ENCODE measurements at regions not wholly inside any gene's neighbourhood (a gene's known extent, or its start where the extent isn't known, plus 50 kb on each side); places are given as distances from the start of the nearest gene placed in this dataset.
"Not testable (repeated sequence)": the region's sequence is repeated elsewhere in the genome, so short reads cannot be mapped to it uniquely, and the experiment has no call there.

DNA sequence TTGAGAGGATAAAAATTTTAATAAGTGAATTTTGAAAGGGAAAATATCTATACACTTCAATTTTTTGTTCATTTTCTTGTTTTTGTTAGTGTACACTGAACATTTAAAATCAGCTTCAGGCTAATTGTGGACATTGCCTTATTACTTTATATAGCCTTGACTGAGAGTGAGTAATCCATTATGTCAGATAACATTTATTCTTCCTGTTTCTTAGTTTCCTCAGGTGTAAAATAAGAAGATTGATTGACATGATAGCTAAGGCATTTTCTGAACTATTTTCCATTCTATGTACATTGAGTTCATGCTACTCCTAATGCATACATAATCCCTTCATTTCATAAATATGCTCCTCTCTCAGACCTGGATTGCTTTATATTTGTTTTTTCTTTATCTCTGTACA lies 607.3 kb upstream of the AADAT start:
- H2AFZ ChIP-seq = no peak overlapping the region
- H3K4me3 ChIP-seq (ENCODE audit: low read depth, low read length) = no peak overlapping the region
- no peaks in the 10 kb centered on the region for H3K79me2 ChIP-seq
- H3K27ac ChIP-seq = no peak overlapping the region
- H3K27me3 ChIP-seq (ENCODE audit: control insufficient read depth, insufficient read depth, low read length) = no peaks in the 10 kb centered on the region
- no peaks in the 10 kb centered on the region for H3K9me3 ChIP-seq (ENCODE audit: control insufficient read depth, low read length)
- no peaks in the 10 kb centered on the region for H3K4me1 ChIP-seq
- TF ChIP-seq, protein P1, sequence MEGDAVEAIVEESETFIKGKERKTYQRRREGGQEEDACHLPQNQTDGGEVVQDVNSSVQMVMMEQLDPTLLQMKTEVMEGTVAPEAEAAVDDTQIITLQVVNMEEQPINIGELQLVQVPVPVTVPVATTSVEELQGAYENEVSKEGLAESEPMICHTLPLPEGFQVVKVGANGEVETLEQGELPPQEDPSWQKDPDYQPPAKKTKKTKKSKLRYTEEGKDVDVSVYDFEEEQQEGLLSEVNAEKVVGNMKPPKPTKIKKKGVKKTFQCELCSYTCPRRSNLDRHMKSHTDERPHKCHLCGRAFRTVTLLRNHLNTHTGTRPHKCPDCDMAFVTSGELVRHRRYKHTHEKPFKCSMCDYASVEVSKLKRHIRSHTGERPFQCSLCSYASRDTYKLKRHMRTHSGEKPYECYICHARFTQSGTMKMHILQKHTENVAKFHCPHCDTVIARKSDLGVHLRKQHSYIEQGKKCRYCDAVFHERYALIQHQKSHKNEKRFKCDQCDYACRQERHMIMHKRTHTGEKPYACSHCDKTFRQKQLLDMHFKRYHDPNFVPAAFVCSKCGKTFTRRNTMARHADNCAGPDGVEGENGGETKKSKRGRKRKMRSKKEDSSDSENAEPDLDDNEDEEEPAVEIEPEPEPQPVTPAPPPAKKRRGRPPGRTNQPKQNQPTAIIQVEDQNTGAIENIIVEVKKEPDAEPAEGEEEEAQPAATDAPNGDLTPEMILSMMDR (IDR thresholded peaks at IDR 0.05) = no peak
- no peaks in the 10 kb centered on the region for H3K36me3 ChIP-seq (ENCODE audit: control insufficient read depth, insufficient read depth, low read length)
- H3K9ac ChIP-seq = no peak overlapping the region
- H3K4me2 ChIP-seq (ENCODE audit: low read length) = no peak overlapping the region

DNA sequence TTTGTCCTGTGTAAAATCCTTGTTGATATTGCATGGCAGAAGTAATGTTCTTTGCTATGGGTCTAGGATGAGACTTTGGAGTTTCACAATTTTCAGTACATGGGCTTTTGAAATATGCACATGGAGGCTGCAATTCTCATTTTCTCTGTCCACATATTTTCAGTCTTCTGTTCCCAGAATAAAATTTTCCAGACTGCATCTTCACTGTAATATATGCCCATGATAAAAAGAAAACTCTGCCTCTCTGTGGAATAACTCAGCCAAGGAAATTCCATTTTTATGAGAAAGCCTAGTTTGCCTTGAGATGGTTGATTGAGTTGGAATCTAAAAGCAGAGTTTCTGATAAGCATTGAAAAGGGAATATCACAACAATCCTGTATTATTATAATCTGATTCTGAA lies 601.4 kb upstream of the AADAT start:
- no peak overlapping the region for H3K9ac ChIP-seq
- no peak overlapping the region for H3K27ac ChIP-seq
- H3K27me3 ChIP-seq (ENCODE audit: control insufficient read depth, insufficient read depth, low read length) = no peaks in the 10 kb centered on the region
- H3K36me3 ChIP-seq (ENCODE audit: control insufficient read depth, insufficient read depth, low read length) = no peaks in the 10 kb centered on the region
- H3K9me3 ChIP-seq (ENCODE audit: control insufficient read depth, low read length) = no peaks in the 10 kb centered on the region
- TF ChIP-seq, protein P1 (IDR thresholded peaks at IDR 0.05) = no peak
- no peak overlapping the region for H2AFZ ChIP-seq
- H3K4me1 ChIP-seq = no peaks in the 10 kb centered on the region
- H3K79me2 ChIP-seq = no peaks in the 10 kb centered on the region
- H3K4me3 ChIP-seq (ENCODE audit: low read depth, low read length) = no peak overlapping the region
- H3K4me2 ChIP-seq (ENCODE audit: low read length) = no peak overlapping the region

DNA sequence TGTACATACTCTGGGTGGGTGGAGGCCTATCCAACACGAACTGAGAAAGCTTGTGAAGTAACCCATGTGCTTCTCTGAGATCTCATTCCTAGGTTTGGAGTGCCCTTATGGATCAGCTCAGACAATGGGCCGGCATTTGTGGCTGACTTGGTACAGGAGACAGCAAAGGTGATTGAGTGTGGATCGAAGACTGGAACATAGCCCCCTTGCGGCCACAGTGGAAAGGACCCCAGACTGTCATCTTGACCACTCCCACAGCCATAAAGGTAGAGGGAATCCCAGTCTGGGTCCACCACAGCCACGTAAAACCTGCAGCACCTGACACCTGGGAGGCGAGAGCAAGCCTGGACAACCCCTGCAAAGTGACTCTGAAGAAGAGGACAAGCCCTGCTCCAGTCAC lies 598.0 kb upstream of the AADAT start:
- Histone ChIP-seq H3K9ac (no peak overlapping the region), H3K4me1 (no peaks in the 10 kb centered on the region), H2AFZ (no peak overlapping the region), H3K4me2 (ENCODE audit: low read length) (no peak overlapping the region), H3K27ac (no peak overlapping the region), H3K79me2 (no peaks in the 10 kb centered on the region), H3K4me3 (ENCODE audit: low read depth, low read length) (no peak overlapping the region), H3K9me3 (ENCODE audit: control insufficient read depth, low read length) (no peaks in the 10 kb centered on the region), H3K36me3 (ENCODE audit: control insufficient read depth, insufficient read depth, low read length) (no peaks in the 10 kb centered on the region), H3K27me3 (ENCODE audit: control insufficient read depth, insufficient read depth, low read length) (no peaks in the 10 kb centered on the region)
- TF ChIP-seq, protein P1 (IDR thresholded peaks at IDR 0.05) = no peak

DNA sequence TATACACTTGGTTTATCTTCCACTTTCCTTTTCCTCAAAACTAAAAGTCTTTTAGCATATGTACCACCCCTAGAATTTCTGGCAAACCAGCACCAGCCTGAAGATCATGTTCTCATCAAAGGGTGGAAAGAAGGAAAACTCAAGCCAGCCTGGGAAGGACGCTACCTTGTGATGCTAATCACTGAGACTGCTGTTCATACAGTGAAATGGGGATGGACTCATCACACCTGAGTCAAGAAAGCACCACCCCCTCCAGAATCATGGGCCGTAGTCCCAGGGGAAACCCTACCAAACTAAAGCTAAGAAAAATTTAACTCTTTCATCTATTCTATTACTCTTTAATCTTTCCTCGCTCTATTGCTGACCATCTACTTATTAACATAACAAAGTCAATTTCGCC lies 595.9 kb upstream of the AADAT start:
- H3K79me2 ChIP-seq; H3K4me1 ChIP-seq; H3K4me3 ChIP-seq (ENCODE audit: low read depth, low read length); H3K9me3 ChIP-seq (ENCODE audit: control insufficient read depth, low read length); H3K9ac ChIP-seq; H3K36me3 ChIP-seq (ENCODE audit: control insufficient read depth, insufficient read depth, low read length); H3K27me3 ChIP-seq (ENCODE audit: control insufficient read depth, insufficient read depth, low read length); H3K27ac ChIP-seq; H3K4me2 ChIP-seq (ENCODE audit: low read length); H2AFZ ChIP-seq: not testable (repeated sequence)

DNA sequence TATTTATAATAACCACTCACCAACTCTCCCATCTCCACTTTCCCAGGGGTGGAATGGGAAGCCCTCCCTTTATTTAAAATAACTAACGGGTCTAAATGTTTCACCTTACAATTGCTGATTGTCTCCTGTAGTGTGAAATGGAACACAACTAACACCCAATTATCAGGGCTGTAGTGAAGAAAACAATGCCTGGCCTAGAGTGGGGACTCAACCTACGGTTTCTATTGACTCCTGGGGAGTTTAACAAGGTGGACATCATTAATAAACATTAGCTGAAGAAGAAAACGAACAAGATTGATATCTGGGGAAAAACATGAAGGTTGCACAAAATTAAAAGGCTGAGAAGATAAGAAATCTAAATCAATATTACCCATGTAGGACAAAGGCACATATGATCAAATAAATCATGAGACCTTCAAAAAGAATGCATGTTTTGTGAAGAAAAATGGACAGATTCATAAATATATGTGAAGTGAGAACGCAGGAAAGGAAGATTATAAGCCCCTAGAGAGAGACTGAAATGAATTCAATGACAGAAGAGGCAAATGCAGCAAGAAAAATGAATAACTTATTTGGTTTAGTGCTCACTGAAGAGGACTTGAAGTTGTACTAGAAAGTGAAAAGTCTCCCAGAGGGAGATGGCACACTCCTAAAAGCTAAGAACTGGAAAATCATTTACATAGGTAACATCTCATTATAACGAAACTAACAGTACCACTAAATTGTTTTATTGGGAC lies 593.0 kb upstream of the AADAT start:
- Histone ChIP-seq H3K79me2 (no peaks in the 10 kb centered on the region), H3K27me3 (ENCODE audit: control insufficient read depth, insufficient read depth, low read length) (no peaks in the 10 kb centered on the region), H3K27ac (no peak overlapping the region), H3K9me3 (ENCODE audit: control insufficient read depth, low read length) (no peaks in the 10 kb centered on the region), H3K4me1 (no peaks in the 10 kb centered on the region), H3K9ac (no peak overlapping the region), H3K4me3 (ENCODE audit: low read depth, low read length) (no peak overlapping the region), H3K36me3 (ENCODE audit: control insufficient read depth, insufficient read depth, low read length) (no peaks in the 10 kb centered on the region), H2AFZ (no peak overlapping the region), H3K4me2 (ENCODE audit: low read length) (no peak overlapping the region)
- TF ChIP-seq, protein P1 (IDR thresholded peaks at IDR 0.05) = no peak

DNA sequence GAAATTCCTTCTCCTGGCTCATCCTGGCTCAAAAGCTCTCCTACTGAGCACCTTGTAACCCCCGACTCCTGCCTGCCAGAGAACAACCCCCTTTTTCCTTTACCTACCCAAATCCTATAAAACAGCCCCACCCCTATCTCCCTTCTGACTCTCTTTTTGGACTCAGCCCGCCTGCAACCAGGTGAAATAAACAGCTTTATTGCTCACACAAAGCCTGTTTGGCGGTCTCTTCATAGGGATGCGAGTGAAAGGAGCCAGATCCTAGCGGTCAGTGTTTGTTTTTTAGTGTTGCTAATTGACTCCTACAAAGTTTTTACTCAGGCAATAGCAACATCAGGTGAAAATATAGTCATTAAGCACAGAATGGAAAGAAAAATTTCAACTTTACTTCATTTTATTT lies 592.3 kb upstream of the AADAT start:
- not testable (repeated sequence) for H3K9ac ChIP-seq; H3K27ac ChIP-seq; H3K4me3 ChIP-seq (ENCODE audit: low read depth, low read length); H3K36me3 ChIP-seq (ENCODE audit: control insufficient read depth, insufficient read depth, low read length); H3K27me3 ChIP-seq (ENCODE audit: control insufficient read depth, insufficient read depth, low read length); H3K79me2 ChIP-seq; H3K9me3 ChIP-seq (ENCODE audit: control insufficient read depth, low read length); H3K4me1 ChIP-seq; H2AFZ ChIP-seq; H3K4me2 ChIP-seq (ENCODE audit: low read length)

Measured in parathyroid adenoma (tissue), 2 donors.